ENCODE measurements at regions not wholly inside any gene's neighbourhood (a gene's known extent, or its start where the extent isn't known, plus 50 kb on each side); places are given as distances from the start of the nearest gene placed in this dataset.

GRCh38 chr3:20573175-20573574, 387.2 kb upstream of the SGO1 start:
- intact Hi-C loops (cut with micrococcal nuclease; ENCODE audit: unreplicated experiment): no loop called here
- Mint-ChIP-seq H3K27me3 (ENCODE audit: unreplicated experiment) (no peaks in the 10 kb centered on the region), H3K4me1 (ENCODE audit: low read depth, unreplicated experiment) (no peaks in the 10 kb centered on the region), H3K9me3 (ENCODE audit: low read depth, unreplicated experiment) (no peaks in the 10 kb centered on the region), H3K4me3 (ENCODE audit: low read depth, unreplicated experiment) (no peak overlapping the region), H3K36me3 (ENCODE audit: insufficient read depth, unreplicated experiment) (no peaks in the 10 kb centered on the region), H3K27ac (ENCODE audit: unreplicated experiment) (no peak overlapping the region)
- TF ChIP-seq, protein P1, sequence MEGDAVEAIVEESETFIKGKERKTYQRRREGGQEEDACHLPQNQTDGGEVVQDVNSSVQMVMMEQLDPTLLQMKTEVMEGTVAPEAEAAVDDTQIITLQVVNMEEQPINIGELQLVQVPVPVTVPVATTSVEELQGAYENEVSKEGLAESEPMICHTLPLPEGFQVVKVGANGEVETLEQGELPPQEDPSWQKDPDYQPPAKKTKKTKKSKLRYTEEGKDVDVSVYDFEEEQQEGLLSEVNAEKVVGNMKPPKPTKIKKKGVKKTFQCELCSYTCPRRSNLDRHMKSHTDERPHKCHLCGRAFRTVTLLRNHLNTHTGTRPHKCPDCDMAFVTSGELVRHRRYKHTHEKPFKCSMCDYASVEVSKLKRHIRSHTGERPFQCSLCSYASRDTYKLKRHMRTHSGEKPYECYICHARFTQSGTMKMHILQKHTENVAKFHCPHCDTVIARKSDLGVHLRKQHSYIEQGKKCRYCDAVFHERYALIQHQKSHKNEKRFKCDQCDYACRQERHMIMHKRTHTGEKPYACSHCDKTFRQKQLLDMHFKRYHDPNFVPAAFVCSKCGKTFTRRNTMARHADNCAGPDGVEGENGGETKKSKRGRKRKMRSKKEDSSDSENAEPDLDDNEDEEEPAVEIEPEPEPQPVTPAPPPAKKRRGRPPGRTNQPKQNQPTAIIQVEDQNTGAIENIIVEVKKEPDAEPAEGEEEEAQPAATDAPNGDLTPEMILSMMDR (IDR thresholded peaks at IDR 0.05; ENCODE audit: unreplicated experiment): no peak
- CTCF ChIA-PET: no interaction called here
- no TSS peak for BruUV-seq (replicated peaks)
- no peak for DNase-seq

- intact Hi-C loops (cut with micrococcal nuclease; ENCODE audit: unreplicated experiment): no loop called here
- Mint-ChIP-seq H3K27me3 (ENCODE audit: unreplicated experiment) (no peaks in the 10 kb centered on the region), H3K4me1 (ENCODE audit: low read depth, unreplicated experiment) (no peaks in the 10 kb centered on the region), H3K27ac (ENCODE audit: unreplicated experiment) (no peak overlapping the region), H3K36me3 (ENCODE audit: insufficient read depth, unreplicated experiment) (no peaks in the 10 kb centered on the region), H3K4me3 (ENCODE audit: low read depth, unreplicated experiment) (no peak overlapping the region), H3K9me3 (ENCODE audit: low read depth, unreplicated experiment) (no peaks in the 10 kb centered on the region)
- TF ChIP-seq, protein P1 (IDR thresholded peaks at IDR 0.05; ENCODE audit: unreplicated experiment): no peak
- DNase-seq: no peak
- BruUV-seq (replicated peaks): no TSS peak
- CTCF ChIA-PET: no interaction called here
Observed at GRCh38 chr3:20572473-20572872, 386.5 kb upstream of the SGO1 start.

GRCh38 chr3:20569310-20569709, 383.3 kb upstream of the SGO1 start:
- intact Hi-C loops (cut with micrococcal nuclease; ENCODE audit: unreplicated experiment): no loop called here
- H3K27me3 Mint-ChIP-seq (ENCODE audit: unreplicated experiment): no peaks in the 10 kb centered on the region
- DNase-seq: no peak
- no peaks in the 10 kb centered on the region for H3K4me1 Mint-ChIP-seq (ENCODE audit: low read depth, unreplicated experiment)
- no peak overlapping the region for H3K4me3 Mint-ChIP-seq (ENCODE audit: low read depth, unreplicated experiment)
- TF ChIP-seq, protein P1 (IDR thresholded peaks at IDR 0.05; ENCODE audit: unreplicated experiment): no peak
- H3K36me3 Mint-ChIP-seq (ENCODE audit: insufficient read depth, unreplicated experiment): no peaks in the 10 kb centered on the region
- no peak overlapping the region for H3K27ac Mint-ChIP-seq (ENCODE audit: unreplicated experiment)
- no peaks in the 10 kb centered on the region for H3K9me3 Mint-ChIP-seq (ENCODE audit: low read depth, unreplicated experiment)
- CTCF ChIA-PET: no interaction called here
- BruUV-seq (replicated peaks): no TSS peak

DNA sequence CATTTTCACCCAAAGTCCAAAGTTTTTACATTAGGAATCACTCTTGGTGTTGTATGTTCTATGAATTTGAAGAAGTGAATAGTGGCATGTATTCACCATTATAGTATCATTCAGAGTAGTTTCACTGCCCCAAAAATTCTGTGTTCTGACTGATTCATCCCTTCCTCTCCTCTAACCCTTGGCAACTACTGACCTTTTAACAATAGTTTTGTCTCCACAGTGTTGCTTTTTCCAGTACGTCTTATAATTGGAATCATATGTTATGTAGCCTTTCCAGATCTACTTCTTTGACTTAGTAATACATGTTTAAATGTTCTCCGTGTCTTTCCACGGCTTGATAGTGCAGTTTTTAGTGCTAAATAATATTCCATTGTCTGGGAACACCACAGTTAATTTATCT, 379.0 kb upstream of the SGO1 start:
- CTCF ChIA-PET: no interaction called here
- Mint-ChIP-seq H3K36me3 (ENCODE audit: insufficient read depth, unreplicated experiment) (no peaks in the 10 kb centered on the region), H3K9me3 (ENCODE audit: low read depth, unreplicated experiment) (no peaks in the 10 kb centered on the region), H3K27ac (ENCODE audit: unreplicated experiment) (no peak overlapping the region), H3K4me1 (ENCODE audit: low read depth, unreplicated experiment) (peaks cover 10% of the 10 kb centered on the region), H3K4me3 (ENCODE audit: low read depth, unreplicated experiment) (no peak overlapping the region), H3K27me3 (ENCODE audit: unreplicated experiment) (no peaks in the 10 kb centered on the region)
- TF ChIP-seq, protein P1 (IDR thresholded peaks at IDR 0.05; ENCODE audit: unreplicated experiment): no peak
- intact Hi-C loops (cut with micrococcal nuclease; ENCODE audit: unreplicated experiment): no loop called here
- BruUV-seq (replicated peaks): no TSS peak
- DNase-seq: no peak

DNA sequence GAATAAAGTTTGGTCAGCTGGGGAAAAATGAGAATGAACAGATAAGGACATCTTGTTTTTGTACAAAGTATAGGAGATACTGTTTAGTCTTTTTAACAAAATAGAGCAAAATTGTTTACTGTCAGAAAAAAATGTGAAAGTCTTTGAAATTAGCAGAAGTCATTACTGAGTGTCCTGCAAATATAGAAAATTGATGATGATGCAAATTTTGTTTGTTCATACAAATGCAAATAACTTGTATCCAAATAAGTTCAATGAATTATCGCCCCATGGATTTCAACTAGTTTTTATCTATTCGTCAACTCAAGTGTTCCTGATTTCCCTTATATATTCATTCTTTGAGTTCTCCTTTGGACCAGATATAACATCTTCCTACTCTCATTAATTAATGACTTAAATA, 378.0 kb upstream of the SGO1 start:
- BruUV-seq (replicated peaks): no TSS peak
- TF ChIP-seq, protein P1 (IDR thresholded peaks at IDR 0.05; ENCODE audit: unreplicated experiment): no peak
- H3K27ac Mint-ChIP-seq (ENCODE audit: unreplicated experiment): no peak overlapping the region

More for the DNA sequence above, 378.0 kb upstream of the SGO1 start:
- DNase-seq: no peak
- H3K27me3 Mint-ChIP-seq (ENCODE audit: unreplicated experiment): no peaks in the 10 kb centered on the region
- no peaks in the 10 kb centered on the region for H3K36me3 Mint-ChIP-seq (ENCODE audit: insufficient read depth, unreplicated experiment)
- intact Hi-C loops (cut with micrococcal nuclease; ENCODE audit: unreplicated experiment): no loop called here
- H3K4me1 Mint-ChIP-seq (ENCODE audit: low read depth, unreplicated experiment): peaks cover 10% of the 10 kb centered on the region
- no peaks in the 10 kb centered on the region for H3K9me3 Mint-ChIP-seq (ENCODE audit: low read depth, unreplicated experiment)
- CTCF ChIA-PET: no interaction called here
- no peak overlapping the region for H3K4me3 Mint-ChIP-seq (ENCODE audit: low read depth, unreplicated experiment)

All from Calu3 (cell line).